GM23338 (cell line): ENCODE measurements at regions not wholly inside any gene's neighbourhood (a gene's known extent, or its start where the extent isn't known, plus 50 kb on each side); places are given as distances from the start of the nearest gene placed in this dataset.

ENCODE experiments used
- ATAC-seq: fragments of 200-7000 bp; cut with Tn5 transposase; 3 replicates; pipeline ENCODE4 v1.9.1; 2020
- DNase-seq: peaks from one replicate; pipeline ENCODE4 v3.0.0-alpha.2; 2015; ENCODE audit warnings: low spot score
- H2AFZ ChIP-seq: fragments of 200-600 bp; sonication (generic); 2 replicates; pipeline ENCODE4 v1.8.0; 2016; ENCODE audit warnings: antibody characterized with exemption, mild to moderate bottlenecking, moderate library complexity
- H3F3A ChIP-seq: fragments of 200-600 bp; sonication (generic); replicated peaks from 2 replicates; pipeline ENCODE4 v1.8.0; 2017; ENCODE audit warnings: antibody characterized with exemption, mixed run types, low read depth
- H3K27ac ChIP-seq: fragments of 200-600 bp; sonication (generic); 2 replicates; pipeline ENCODE4 v1.6.1; 2016; ENCODE audit warnings: low read depth
- H3K27me3 ChIP-seq: fragments of 200-600 bp; sonication (generic); 2 replicates; pipeline ENCODE4 v1.8.0; 2016; ENCODE audit warnings: mild to moderate bottlenecking, mixed run types, moderate library complexity; ENCODE audit not compliant: insufficient read depth
- H3K36me3 ChIP-seq: fragments of 200-600 bp; sonication (generic); 2 replicates; pipeline ENCODE4 v1.8.0; 2016; ENCODE audit warnings: mild to moderate bottlenecking; ENCODE audit not compliant: insufficient read depth
- H3K4me1 ChIP-seq: fragments of 200-600 bp; sonication (generic); 2 replicates; pipeline ENCODE4 v1.8.0; 2016; ENCODE audit warnings: mild to moderate bottlenecking, moderate library complexity; ENCODE audit not compliant: insufficient read depth
- H3K4me2 ChIP-seq: fragments of 200-600 bp; sonication (generic); 2 replicates; pipeline ENCODE4 v1.7.1; 2017; ENCODE audit warnings: mixed run types
- H3K4me3 ChIP-seq: fragments of 200-600 bp; sonication (generic); 2 replicates; pipeline ENCODE4 v1.6.1; 2016; ENCODE audit warnings: mixed run types
- H3K79me2 ChIP-seq: fragments of 200-600 bp; sonication (generic); replicated peaks from 2 replicates; pipeline ENCODE4 v1.8.0; 2017; ENCODE audit warnings: mild to moderate bottlenecking; ENCODE audit not compliant: insufficient read depth
- H3K9me2 ChIP-seq: fragments of 200-600 bp; sonication (generic); 2 replicates; pipeline ENCODE4 v1.8.0; 2017; ENCODE audit not compliant: insufficient read depth
- H4K20me1 ChIP-seq: fragments of 200-600 bp; sonication (generic); replicated peaks from 2 replicates; pipeline ENCODE4 v1.8.0; 2017; ENCODE audit warnings: mild to moderate bottlenecking; ENCODE audit not compliant: insufficient read depth
- H3K27ac Mint-ChIP-seq: 2 replicates; pipeline ENCODE4 v1.8.0; 2020; ENCODE audit warnings: inconsistent platforms, mild to moderate bottlenecking, moderate library complexity, mixed read lengths
- H3K27me3 Mint-ChIP-seq: 3 replicates; pipeline ENCODE4 v1.8.0; 2022; ENCODE audit warnings: low read depth, mild to moderate bottlenecking, moderate library complexity, mixed read lengths, inconsistent platforms; ENCODE audit not compliant: insufficient read depth, poor library complexity
- H3K36me3 Mint-ChIP-seq: 3 replicates; pipeline ENCODE4 v1.8.0; 2021; ENCODE audit warnings: low read depth, mild to moderate bottlenecking, inconsistent platforms, moderate library complexity, mixed read lengths
- H3K4me1 Mint-ChIP-seq: 3 replicates; pipeline ENCODE4 v1.8.0; 2020; ENCODE audit warnings: mild to moderate bottlenecking, inconsistent platforms, mixed read lengths
- H3K4me3 Mint-ChIP-seq: 3 replicates; pipeline ENCODE4 v1.8.0; 2021; ENCODE audit warnings: moderate library complexity, mild to moderate bottlenecking, inconsistent platforms, mixed read lengths
- H3K9me3 Mint-ChIP-seq: 3 replicates; pipeline ENCODE4 v1.8.0; 2020; ENCODE audit warnings: moderate library complexity, mild to moderate bottlenecking, inconsistent platforms, mixed read lengths
- CREB1 ChIP-seq: fragments of 250-450 bp; sonication (Bioruptor Pico); IDR thresholded peaks from 2 replicates; pipeline ENCODE4 v1.5.0; 2020; ENCODE audit warnings: low read depth, mild to moderate bottlenecking, moderate library complexity
- CTCF ChIP-seq, 2 experiments: fragments of 200-600 bp in 1 of 2; sonication (generic) in 1 of 2; conservative IDR thresholded peaks; 2 replicates each; pipeline versions ENCODE4 v1.5.1 to v1.6.1; 2016 to 2017; ENCODE audit warnings: antibody characterized with exemption in 2 of 2, low read depth in 2 of 2, mild to moderate bottlenecking in 2 of 2, moderate library complexity in 1 of 2
- EZH2 ChIP-seq: fragments of 200-600 bp; sonication (generic); IDR thresholded peaks from one replicate; pipeline ENCODE4 v1.8.0; 2017; ENCODE audit warnings: antibody characterized with exemption, mild to moderate bottlenecking, low read depth; ENCODE audit not compliant: unreplicated experiment
- EZH2phosphoT487 ChIP-seq: fragments of 200-600 bp; sonication (generic); IDR thresholded peaks from one replicate; pipeline ENCODE4 v1.8.1; 2018; ENCODE audit warnings: antibody characterized with exemption; ENCODE audit not compliant: unreplicated experiment
- JUNB ChIP-seq: IDR thresholded peaks from one replicate; pipeline ENCODE4 v1.6.1; 2016; ENCODE audit warnings: antibody characterized with exemption; ENCODE audit not compliant: unreplicated experiment
- NANOG ChIP-seq: IDR thresholded peaks from 2 replicates; pipeline ENCODE4 v1.6.1; 2016; ENCODE audit warnings: antibody characterized with exemption, borderline replicate concordance
- POLR2AphosphoS5 ChIP-seq: IDR thresholded peaks from 2 replicates; pipeline ENCODE4 v1.6.1; 2016; ENCODE audit warnings: antibody characterized with exemption, low read depth
- REST ChIP-seq: IDR thresholded peaks from one replicate; pipeline ENCODE4 v1.6.1; 2018; ENCODE audit warnings: antibody characterized with exemption; ENCODE audit not compliant: unreplicated experiment
- STAT1 ChIP-seq: IDR thresholded peaks from one replicate; pipeline ENCODE4 v1.6.1; 2016; ENCODE audit warnings: antibody characterized with exemption; ENCODE audit not compliant: unreplicated experiment
- ZNF114 ChIP-seq: fragments of 250-450 bp; sonication (Bioruptor Pico); IDR thresholded peaks from 2 replicates; pipeline ENCODE4 v1.5.0; 2020; ENCODE audit warnings: mild to moderate bottlenecking, moderate library complexity
- ZNF331 ChIP-seq: fragments of 250-450 bp; sonication (Bioruptor Pico); IDR thresholded peaks from 2 replicates; pipeline ENCODE4 v1.5.0; 2020; ENCODE audit warnings: low read depth, mild to moderate bottlenecking, moderate library complexity
- TF ChIP-seq, protein P1 (sequence below): fragments of 250-450 bp; sonication (Bioruptor Pico); IDR thresholded peaks from 2 replicates; pipeline ENCODE4 v1.5.0; 2020; ENCODE audit warnings: mild to moderate bottlenecking, moderate library complexity
- TF ChIP-seq, protein P2 (sequence below): IDR thresholded peaks from 2 replicates; pipeline ENCODE4 v1.6.1; 2016; ENCODE audit warnings: antibody characterized with exemption

DNA sequence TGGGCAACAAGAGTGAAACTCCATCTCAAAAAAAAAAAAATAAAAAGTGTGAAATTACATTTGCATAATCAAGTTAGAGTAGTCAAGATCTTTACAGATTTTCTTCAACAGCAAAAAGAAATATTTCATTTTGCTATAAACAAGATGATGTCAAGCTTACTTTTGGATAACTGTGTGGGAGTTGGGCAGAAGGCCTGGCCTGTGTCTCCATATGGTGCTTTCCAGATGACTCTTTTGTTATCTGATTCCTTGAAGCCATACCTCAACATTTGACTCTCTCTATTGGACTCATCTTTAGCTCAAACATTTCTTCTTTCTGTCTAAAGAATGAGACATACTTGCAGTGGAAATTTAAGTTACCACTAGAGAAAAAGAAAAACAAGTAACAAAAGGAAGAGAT is 246.8 kb downstream of the MSX2 start:
- no peaks in the 10 kb centered on the region for H3K4me1 ChIP-seq
- Mint-ChIP-seq H3K4me3 (no peak overlapping the region), H3K27me3 (peaks cover 2% of the 10 kb centered on the region), H3K9me3 (peaks cover 9% of the 10 kb centered on the region), H3K4me1 (peaks cover 10% of the 10 kb centered on the region), H3K36me3 (peaks cover 4% of the 10 kb centered on the region; the same call in 1 of the 3 replicates), H3K27ac (no peak overlapping the region)
- H3K4me3 ChIP-seq: no peak overlapping the region
- DNase-seq: no peak
- no peak overlapping the region for H3K27ac ChIP-seq
- H3K36me3 ChIP-seq: no peaks in the 10 kb centered on the region
- no peaks in the 10 kb centered on the region for H3F3A ChIP-seq
- peaks cover 5% of the 10 kb centered on the region; the same call in 1 of the 2 replicates for H3K9me2 ChIP-seq
- H3K79me2 ChIP-seq: no peaks in the 10 kb centered on the region
- no peak for ATAC-seq
- H2AFZ ChIP-seq: no peak overlapping the region
- no peak for TF ChIP-seq EZH2
- no peak for TF ChIP-seq EZH2phosphoT487
- TF ChIP-seq, protein P1, sequence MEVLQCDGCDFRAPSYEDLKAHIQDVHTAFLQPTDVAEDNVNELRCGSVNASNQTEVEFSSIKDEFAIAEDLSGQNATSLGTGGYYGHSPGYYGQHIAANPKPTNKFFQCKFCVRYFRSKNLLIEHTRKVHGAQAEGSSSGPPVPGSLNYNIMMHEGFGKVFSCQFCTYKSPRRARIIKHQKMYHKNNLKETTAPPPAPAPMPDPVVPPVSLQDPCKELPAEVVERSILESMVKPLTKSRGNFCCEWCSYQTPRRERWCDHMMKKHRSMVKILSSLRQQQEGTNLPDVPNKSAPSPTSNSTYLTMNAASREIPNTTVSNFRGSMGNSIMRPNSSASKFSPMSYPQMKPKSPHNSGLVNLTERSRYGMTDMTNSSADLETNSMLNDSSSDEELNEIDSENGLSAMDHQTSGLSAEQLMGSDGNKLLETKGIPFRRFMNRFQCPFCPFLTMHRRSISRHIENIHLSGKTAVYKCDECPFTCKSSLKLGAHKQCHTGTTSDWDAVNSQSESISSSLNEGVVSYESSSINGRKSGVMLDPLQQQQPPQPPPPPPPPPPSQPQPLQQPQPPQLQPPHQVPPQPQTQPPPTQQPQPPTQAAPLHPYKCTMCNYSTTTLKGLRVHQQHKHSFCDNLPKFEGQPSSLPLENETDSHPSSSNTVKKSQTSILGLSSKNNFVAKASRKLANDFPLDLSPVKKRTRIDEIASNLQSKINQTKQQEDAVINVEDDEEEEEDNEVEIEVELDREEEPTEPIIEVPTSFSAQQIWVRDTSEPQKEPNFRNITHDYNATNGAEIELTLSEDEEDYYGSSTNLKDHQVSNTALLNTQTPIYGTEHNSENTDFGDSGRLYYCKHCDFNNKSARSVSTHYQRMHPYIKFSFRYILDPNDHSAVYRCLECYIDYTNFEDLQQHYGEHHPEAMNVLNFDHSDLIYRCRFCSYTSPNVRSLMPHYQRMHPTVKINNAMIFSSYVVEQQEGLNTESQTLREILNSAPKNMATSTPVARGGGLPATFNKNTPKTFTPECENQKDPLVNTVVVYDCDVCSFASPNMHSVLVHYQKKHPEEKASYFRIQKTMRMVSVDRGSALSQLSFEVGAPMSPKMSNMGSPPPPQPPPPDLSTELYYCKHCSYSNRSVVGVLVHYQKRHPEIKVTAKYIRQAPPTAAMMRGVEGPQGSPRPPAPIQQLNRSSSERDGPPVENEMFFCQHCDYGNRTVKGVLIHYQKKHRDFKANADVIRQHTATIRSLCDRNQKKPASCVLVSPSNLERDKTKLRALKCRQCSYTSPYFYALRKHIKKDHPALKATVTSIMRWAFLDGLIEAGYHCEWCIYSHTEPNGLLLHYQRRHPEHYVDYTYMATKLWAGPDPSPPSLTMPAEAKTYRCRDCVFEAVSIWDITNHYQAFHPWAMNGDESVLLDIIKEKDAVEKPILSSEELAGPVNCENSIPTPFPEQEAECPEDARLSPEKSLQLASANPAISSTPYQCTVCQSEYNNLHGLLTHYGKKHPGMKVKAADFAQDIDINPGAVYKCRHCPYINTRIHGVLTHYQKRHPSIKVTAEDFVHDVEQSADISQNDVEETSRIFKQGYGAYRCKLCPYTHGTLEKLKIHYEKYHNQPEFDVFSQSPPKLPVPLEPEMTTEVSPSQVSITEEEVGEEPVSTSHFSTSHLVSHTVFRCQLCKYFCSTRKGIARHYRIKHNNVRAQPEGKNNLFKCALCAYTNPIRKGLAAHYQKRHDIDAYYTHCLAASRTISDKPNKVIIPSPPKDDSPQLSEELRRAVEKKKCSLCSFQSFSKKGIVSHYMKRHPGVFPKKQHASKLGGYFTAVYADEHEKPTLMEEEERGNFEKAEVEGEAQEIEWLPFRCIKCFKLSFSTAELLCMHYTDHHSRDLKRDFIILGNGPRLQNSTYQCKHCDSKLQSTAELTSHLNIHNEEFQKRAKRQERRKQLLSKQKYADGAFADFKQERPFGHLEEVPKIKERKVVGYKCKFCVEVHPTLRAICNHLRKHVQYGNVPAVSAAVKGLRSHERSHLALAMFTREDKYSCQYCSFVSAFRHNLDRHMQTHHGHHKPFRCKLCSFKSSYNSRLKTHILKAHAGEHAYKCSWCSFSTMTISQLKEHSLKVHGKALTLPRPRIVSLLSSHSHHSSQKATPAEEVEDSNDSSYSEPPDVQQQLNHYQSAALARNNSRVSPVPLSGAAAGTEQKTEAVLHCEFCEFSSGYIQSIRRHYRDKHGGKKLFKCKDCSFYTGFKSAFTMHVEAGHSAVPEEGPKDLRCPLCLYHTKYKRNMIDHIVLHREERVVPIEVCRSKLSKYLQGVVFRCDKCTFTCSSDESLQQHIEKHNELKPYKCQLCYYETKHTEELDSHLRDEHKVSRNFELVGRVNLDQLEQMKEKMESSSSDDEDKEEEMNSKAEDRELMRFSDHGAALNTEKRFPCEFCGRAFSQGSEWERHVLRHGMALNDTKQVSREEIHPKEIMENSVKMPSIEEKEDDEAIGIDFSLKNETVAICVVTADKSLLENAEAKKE (CRISPR knock-in tag): no peak
- no peak for TF ChIP-seq STAT1
- TF ChIP-seq NANOG: no peak
- TF ChIP-seq CTCF (conservative IDR thresholded peaks at IDR 0.05; ENCODE audit: low read depth in 2 of 2): no peak
- TF ChIP-seq ZNF114 (CRISPR knock-in tag): no peak
- TF ChIP-seq POLR2AphosphoS5: no peak
- no peak for TF ChIP-seq CREB1 (CRISPR knock-in tag)
- TF ChIP-seq REST: no peak
- no peak for TF ChIP-seq JUNB
- no peak for TF ChIP-seq ZNF331 (CRISPR knock-in tag)
- TF ChIP-seq, protein P2, sequence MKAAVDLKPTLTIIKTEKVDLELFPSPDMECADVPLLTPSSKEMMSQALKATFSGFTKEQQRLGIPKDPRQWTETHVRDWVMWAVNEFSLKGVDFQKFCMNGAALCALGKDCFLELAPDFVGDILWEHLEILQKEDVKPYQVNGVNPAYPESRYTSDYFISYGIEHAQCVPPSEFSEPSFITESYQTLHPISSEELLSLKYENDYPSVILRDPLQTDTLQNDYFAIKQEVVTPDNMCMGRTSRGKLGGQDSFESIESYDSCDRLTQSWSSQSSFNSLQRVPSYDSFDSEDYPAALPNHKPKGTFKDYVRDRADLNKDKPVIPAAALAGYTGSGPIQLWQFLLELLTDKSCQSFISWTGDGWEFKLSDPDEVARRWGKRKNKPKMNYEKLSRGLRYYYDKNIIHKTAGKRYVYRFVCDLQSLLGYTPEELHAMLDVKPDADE: no peak
- H3K4me2 ChIP-seq: no peak overlapping the region
- no peaks in the 10 kb centered on the region for H3K27me3 ChIP-seq
- H4K20me1 ChIP-seq: no peaks in the 10 kb centered on the region
